Cerebellar cortex (tissue), 1 donor: ENCODE measurements at regions not wholly inside any gene's neighbourhood (a gene's known extent, or its start where the extent isn't known, plus 50 kb on each side); places are given as distances from the start of the nearest gene placed in this dataset.

Experiments used
- DNase-seq: peaks from one replicate; pipeline ENCODE4 v3.0.0-alpha.2; 2015; ENCODE audit warnings: low spot score

DNA sequence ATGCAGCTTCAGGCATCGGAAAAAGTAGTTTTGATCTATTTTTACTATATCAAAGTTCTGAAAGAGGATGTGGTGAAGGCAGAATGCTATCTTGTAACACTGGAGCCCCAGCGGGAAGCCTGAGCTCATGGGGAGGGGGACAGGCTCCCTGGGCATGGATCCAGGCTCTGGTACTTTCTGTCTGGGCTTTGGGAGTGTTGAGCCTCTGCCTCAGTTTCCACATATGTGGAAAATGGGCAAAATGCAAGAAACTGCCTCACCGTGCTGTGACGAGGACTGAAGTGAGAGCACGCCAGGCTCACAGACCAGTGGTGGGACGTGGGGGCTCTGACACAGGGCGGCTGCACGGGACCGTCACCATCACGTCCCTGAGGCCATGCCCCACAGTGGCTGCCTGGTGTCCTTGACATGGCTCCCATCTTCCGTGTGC lies 182.9 kb upstream of the SHH start:
- DNase-seq = no peak

DNA sequence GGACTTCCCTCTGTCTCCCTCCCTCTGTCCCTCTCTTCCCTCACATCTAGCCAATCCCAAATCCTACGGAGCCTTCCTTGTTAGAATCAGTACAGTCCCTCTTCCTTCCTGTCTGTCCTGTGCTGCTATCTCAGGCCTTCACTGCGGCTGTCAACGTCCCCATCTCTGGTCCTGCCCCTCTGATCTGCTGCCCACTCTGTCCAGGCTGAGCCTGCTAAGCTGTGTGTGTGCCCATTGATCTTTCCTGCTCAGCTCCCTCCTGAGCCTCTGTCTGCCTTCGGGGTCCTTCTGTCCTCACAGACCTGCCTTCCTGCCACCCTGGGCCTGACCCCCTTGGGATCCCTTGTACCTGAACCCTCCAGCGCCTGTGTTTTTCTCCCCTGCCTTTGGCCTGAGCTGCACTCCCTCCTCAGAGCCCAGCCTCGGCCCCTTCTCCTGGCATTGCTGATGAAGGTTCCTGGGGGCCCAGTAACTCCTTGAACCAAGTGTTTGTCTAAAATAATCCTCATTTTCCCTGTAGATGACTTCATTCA lies 182.1 kb upstream of the SHH start:
- DNase-seq = no peak

DNA sequence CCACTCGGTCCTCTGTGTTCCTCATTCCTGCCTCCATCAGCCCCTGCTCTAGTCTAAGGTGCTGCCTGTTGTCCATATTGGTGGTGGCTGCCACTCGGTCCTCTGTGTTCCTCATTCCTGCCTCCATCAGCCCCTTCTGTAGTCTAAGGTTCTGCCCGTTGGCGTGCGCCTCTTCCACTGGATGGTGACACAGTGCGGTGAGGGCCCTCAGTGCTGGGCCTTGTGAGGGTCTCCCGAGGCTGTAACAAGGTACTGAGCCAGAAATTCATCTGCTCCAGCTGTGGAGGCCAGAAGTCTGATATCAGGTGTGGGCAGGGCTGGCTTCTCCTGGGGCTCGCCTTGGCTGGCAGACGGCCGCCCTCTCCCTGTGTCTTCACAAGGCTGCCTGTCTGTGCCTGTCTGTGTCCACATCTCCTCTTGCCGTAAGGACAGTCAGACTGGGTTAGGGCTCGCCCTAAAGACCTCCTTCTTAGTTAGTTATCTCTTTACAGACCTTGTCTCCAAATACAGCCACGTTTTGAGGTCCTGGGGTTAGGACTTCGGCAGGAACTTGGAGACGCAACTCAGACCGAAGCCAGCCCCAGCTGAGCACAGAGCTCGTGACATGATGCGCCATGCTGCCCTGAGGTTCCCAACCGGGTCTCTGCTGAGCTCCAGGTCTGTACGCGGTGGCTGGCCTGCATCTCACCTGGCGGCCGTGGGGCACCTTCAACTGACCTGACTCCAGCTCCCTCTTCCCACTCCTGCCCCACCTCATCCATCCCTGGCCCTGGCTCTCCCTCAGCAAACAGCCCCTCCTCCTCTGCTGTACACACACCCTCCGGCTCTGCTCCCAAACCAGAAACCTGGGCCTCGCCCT lies 181.4 kb upstream of the SHH start:
- no peak for DNase-seq

GRCh38 chr7:155992974-155993373 lies 180.7 kb upstream of the SHH start:
- no peak for DNase-seq

- DNase-seq = no peak
These were observed 180.3 kb upstream of the SHH start for GRCh38 chr7:155992538-155992937.

DNA sequence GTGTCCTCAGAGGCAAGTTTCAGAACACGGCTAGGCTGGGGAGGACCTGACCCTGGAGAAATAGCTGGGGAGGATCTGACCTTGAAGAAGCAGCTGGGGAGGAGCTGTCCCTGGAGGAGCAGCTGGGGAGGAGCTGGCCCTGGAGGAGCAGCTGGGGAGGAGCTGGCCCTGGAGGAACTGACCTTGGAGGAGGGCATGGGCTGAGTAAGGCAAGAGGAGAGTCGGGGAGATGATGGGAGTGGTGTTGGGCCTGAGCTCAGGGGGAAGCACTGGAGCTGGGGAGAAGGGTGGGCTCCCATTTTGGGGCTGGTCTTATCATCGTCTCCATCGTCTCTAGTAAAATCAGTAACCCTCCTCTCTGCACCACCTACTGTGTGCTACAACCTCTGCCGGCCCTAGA lies 179.8 kb upstream of the SHH start:
- DNase-seq = no peak

DNA sequence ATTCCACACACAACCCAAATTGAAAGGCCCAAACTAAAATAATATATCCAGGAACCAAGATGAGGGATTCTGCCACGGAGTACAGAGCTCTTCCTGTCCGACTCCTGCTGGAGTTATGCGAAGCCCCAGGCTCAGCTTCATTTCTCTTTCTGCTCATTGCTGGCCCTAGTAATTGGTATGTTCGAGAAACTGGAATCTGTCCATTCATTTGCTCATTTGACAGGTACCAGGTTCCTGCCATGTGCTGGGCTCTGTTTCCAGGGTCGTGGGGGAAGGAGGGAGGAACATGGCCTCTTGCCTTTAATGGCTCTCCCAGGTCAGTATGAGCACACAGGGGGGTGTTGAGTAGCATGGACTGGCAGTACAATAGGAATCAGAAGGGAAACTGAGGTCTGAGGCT lies 179.2 kb upstream of the SHH start:
- DNase-seq = no peak

GRCh38 chr7:155988416-155988815 lies 176.2 kb upstream of the SHH start:
- no peak for DNase-seq

DNA sequence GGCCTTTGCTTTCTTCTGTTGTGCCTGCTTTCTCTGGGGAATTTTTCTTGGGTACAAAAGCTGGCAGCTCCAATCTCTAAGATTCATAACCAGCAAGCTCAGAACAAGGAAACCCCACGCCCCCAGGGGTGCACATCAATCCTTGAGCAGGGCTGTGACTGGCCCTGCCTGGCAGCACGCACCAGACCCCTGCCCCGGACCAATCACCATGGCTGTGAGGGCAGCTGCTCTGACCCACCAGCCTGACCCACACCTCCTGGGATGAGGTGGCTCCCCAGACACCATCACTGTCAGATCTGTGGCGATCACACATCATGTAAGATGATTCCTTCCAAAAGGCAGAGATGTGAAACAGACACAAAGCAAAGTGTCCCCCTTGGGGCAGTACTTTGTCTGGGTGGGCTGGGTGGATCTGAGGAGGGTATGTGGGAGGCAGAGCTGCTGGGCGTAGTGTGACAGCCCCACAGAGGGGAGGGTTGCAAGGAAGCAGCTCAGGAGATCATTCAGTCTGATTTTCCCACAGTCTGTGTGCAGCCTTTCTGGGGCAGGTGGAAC lies 175.5 kb upstream of the SHH start:
- no peak for DNase-seq

DNA sequence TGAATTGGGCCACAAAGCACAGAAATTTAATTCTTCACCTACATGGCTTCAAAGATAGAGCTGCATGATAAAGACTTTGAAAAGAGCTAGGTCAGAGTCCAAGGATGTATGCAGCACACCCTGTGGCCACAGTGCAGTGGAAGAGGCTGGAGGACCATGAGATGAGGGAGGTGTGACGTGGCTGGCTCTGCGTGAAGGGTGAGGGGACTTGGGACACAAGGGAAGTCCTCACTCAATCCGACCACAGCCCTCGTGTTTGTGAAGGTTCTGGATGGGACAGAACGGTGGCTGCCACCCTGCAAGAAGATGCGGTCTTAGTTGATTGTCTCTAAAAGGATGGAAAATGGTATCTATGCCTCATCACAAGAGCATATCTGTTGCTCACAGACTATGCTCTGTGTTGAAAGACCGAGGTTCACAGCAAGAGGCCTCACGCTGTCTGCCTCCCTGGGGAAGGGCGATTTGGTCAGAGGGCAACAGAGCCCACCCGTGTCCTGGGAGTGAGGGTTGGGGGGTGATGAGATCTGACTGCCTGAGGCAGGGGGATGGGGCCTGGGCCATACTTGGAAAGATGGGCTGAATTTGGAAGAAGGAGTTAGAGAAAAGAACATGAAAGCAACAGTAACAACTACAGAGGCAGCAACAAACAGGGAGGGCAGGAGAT lies 174.4 kb upstream of the SHH start:
- DNase-seq = no peak

- no peak for DNase-seq
These were observed 173.4 kb upstream of the SHH start for GRCh38 chr7:155985518-155986250.

- DNase-seq = no peak
These were observed 172.5 kb upstream of the SHH start for GRCh38 chr7:155984609-155985405.

DNA sequence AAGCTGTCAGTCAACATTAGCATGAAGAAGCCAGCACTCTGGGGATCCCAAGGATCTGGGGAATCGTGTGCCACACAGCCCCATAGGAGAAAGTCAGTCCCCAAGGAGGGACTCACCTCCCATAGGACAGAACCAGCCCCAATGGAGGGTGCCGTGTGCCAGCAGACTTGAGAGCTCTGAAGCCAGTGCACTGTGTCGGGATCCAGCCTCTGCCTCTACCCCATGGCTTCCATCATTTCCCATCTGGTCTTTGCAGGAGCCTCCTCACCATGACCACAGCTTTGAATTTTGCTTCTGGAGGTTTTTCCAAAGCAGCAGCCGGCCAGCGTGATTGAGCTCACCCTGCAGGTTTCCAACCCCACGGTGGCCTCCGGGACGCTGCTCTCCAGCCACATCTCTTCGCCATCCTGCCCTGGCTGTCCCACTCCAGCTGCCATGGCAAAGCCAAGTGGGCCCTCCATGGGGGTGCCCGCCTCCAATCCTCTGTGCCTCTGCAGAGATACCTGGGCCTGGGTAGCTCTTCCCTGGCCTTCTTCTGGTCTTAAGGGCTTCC lies 171.8 kb upstream of the SHH start:
- no peak for DNase-seq

DNA sequence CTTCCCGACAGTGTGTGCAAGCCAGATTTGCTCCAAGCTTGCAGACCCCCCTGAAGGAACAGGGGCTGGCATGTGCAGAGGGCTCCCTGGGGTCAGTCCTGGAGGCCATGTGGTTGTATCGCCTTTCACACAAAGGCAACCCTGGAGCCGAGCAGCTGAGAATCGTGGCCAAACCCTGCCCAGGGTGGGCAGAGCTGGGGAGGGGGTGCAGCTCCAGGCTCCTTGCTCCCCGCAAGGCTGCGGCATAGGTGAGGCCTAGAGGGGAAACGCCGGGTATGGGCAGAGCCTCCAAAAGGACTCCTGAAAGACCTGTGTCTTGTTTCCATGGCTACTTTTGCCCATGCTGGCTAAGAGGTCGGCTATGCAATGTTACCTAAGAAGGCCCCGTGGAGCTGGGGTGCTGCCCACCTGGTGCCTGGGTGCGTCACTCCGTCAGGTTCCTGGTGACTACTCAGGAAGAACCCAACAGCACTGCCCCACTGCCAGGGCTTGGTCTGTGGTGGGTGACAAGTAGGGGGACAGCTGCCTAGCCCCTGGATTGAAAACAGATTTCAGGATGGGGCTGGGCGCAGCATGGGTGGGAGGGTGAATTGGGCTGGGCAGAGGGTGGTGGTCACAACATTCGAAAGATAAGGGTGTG lies 171.0 kb upstream of the SHH start:
- no peak for DNase-seq

DNA sequence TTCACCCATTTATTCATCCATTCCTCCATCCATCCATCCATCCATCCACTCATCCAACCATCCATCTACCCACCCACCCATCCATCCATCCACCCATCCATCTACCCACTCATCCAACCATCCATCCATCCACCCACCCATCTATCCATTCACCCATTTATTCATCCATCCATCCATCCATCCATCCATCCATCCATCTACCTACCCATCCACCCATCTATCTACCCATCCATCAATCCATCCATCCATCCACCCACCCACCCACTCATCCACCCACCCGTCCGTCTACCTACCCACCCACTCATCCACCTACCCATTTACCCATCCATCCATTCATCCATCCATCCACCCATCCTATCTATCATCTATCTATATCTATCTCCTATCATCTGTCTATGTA lies 169.4 kb upstream of the SHH start:
- no peak for DNase-seq

- DNase-seq = no peak
These were observed 168.6 kb upstream of the SHH start for GRCh38 chr7:155980841-155981240.

- DNase-seq = no peak
These were observed 167.7 kb upstream of the SHH start for GRCh38 chr7:155979994-155980393.

DNA sequence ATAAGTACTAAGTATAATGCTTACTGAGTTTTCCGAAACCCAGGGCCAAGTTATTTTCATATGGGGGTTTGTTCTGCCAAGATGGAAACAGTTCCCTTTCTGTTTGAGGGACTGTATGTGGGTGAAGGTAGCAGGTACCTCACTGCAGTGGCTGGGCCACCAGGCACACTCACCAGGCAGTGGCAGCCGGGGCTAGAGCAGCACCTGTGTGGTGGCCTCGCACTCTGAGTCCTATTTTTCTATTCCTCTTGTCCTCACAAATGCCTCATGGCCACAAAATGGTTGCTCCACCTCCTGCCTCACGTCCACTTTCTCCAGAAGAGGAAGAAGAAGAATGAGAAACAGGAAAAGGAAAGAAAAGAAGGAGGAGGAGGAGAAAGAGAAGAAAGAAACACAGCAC lies 167.3 kb upstream of the SHH start:
- DNase-seq = no peak

GRCh38 chr7:155975490-155975889 lies 163.2 kb upstream of the SHH start:
- no peak for DNase-seq

GRCh38 chr7:155974186-155974897 lies 162.1 kb upstream of the SHH start:
- DNase-seq = no peak
